ENCODE measurements at regions not wholly inside any gene's neighbourhood (a gene's known extent, or its start where the extent isn't known, plus 50 kb on each side); places are given as distances from the start of the nearest gene placed in this dataset.

- no peak for TF ChIP-seq CTCF (IDR thresholded peaks at IDR 0.05; ENCODE audit: low read depth, low read length)
- no peak overlapping the region for H3K4me3 ChIP-seq (ENCODE audit: low read depth, low read length)
Measured at GRCh38 chrX:94977562-94977961, 1303.6 kb downstream of the FAM133A start.

GRCh38 chrX:94977986-94978385 is 1304.0 kb downstream of the FAM133A start:
- H3K4me3 ChIP-seq (ENCODE audit: low read depth, low read length): no peak overlapping the region
- no peak for TF ChIP-seq CTCF (IDR thresholded peaks at IDR 0.05; ENCODE audit: low read depth, low read length)
